Loucy (cell line): ENCODE measurements at regions not wholly inside any gene's neighbourhood (a gene's known extent, or its start where the extent isn't known, plus 50 kb on each side); places are given as distances from the start of the nearest gene placed in this dataset.
A peak's percentile ranks its signal among the peaks of the same experiment; 100 is the strongest.

Source experiments
- H2AFZ ChIP-seq: fragments of 200-600 bp; sonication (generic); 2 replicates; pipeline ENCODE4 v1.6.0; 2016; ENCODE audit warnings: antibody characterized with exemption, mild to moderate bottlenecking, low read length, moderate library complexity
- H3F3A ChIP-seq: fragments of 200-600 bp; 2 replicates; pipeline ENCODE4 v1.6.0; 2016; ENCODE audit warnings: antibody characterized with exemption, low read depth, mild to moderate bottlenecking
- H3K27me3 ChIP-seq: fragments of 200-600 bp; sonication (generic); 2 replicates; pipeline ENCODE4 v1.6.1; 2014; ENCODE audit warnings: low read length, mild to moderate bottlenecking; ENCODE audit not compliant: insufficient read depth, poor library complexity, severe bottlenecking
- H3K36me3 ChIP-seq: fragments of 200-600 bp; sonication (generic); 2 replicates; pipeline ENCODE4 v1.6.1; 2016; ENCODE audit warnings: low read length; ENCODE audit not compliant: insufficient read depth
- H3K4me1 ChIP-seq: fragments of 200-600 bp; sonication (generic); 2 replicates; pipeline ENCODE4 v1.5.1; 2014; ENCODE audit warnings: low read length, mild to moderate bottlenecking; ENCODE audit not compliant: insufficient read depth, poor library complexity, severe bottlenecking
- H3K4me2 ChIP-seq: fragments of 200-600 bp; sonication (generic); 2 replicates; pipeline ENCODE4 v1.6.0; 2014; ENCODE audit warnings: antibody characterized with exemption, low read length, low read depth, mild to moderate bottlenecking; ENCODE audit not compliant: poor library complexity, severe bottlenecking
- H3K4me3 ChIP-seq: fragments of 200-600 bp; sonication (generic); 2 replicates; pipeline ENCODE4 v1.5.1; 2014; ENCODE audit warnings: low read length, mild to moderate bottlenecking, mixed read lengths; ENCODE audit not compliant: poor library complexity, severe bottlenecking
- H3K79me2 ChIP-seq: fragments of 200-600 bp; sonication (generic); 2 replicates; pipeline ENCODE4 v1.6.1; 2014; ENCODE audit warnings: low read length; ENCODE audit not compliant: insufficient read depth
- H3K9ac ChIP-seq: fragments of 200-600 bp; sonication (generic); 2 replicates; pipeline ENCODE4 v1.6.0; 2014; ENCODE audit warnings: mild to moderate bottlenecking, low read depth, low read length, moderate library complexity; ENCODE audit not compliant: poor library complexity, severe bottlenecking
- H3K9me2 ChIP-seq: fragments of 200-600 bp; sonication (generic); replicated peaks from 2 replicates; pipeline ENCODE4 v1.6.1; 2016; ENCODE audit warnings: low read depth, low read length, mixed read lengths
- H3K9me3 ChIP-seq: fragments of 200-600 bp; sonication (generic); 2 replicates; pipeline ENCODE4 v1.6.1; 2014; ENCODE audit warnings: mild to moderate bottlenecking, antibody characterized with exemption, low read length, low read depth; ENCODE audit not compliant: insufficient read depth
- H4K20me1 ChIP-seq: fragments of 200-600 bp; sonication (generic); 2 replicates; pipeline ENCODE4 v1.6.0; 2014; ENCODE audit warnings: antibody characterized with exemption, low read length, mild to moderate bottlenecking; ENCODE audit not compliant: insufficient read depth, poor library complexity, severe bottlenecking
- CTCF ChIP-seq: fragments of 200-600 bp; sonication (generic); conservative IDR thresholded peaks from 2 replicates; pipeline ENCODE4 v1.5.1; 2014; ENCODE audit warnings: mild to moderate bottlenecking, antibody characterized with exemption, low read length
- EZH2phosphoT487 ChIP-seq: fragments of 200-600 bp; IDR thresholded peaks from 2 replicates; pipeline ENCODE4 v1.6.1; 2018; ENCODE audit warnings: antibody characterized with exemption, mild to moderate bottlenecking, moderate library complexity, borderline replicate concordance

GRCh38 chr1:175841738-175842187 lies 98.4 kb upstream of the TNR start:
- Histone ChIP-seq H3K27me3 (no peaks in the 10 kb centered on the region), H3K4me1 (peaks cover 14% of the 10 kb centered on the region), H3K9me2 (no peaks in the 10 kb centered on the region), H4K20me1 (no peaks in the 10 kb centered on the region), H2AFZ (no peak overlapping the region), H3K4me3 (no peak overlapping the region), H3K4me2 (no peak overlapping the region), H3K79me2 (no peaks in the 10 kb centered on the region), H3F3A (no peaks in the 10 kb centered on the region), H3K36me3 (no peaks in the 10 kb centered on the region), H3K9ac (no peak overlapping the region), H3K9me3 (no peaks in the 10 kb centered on the region)
- TF ChIP-seq CTCF: no peak

DNA sequence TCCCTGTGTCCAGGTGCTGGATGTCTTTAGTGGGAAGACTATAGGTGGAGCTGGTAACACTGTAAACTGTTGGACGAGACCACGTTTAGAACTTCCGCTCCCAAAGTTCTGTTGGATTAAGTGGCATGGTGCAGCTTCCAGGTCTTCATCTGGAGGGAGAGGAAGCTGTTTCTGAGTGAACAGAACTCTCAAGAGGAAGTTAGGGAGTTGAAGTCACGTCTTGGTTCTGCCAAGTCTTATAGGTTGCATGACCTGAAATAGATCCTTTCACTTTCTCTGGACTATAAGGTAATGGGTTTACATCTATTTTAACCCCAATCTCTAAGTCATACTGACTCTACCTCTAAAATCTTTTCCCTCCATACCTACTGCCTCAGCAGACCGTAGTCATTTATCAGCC lies 97.4 kb upstream of the TNR start:
- Histone ChIP-seq H3K4me1 (peaks cover 14% of the 10 kb centered on the region), H3K79me2 (no peaks in the 10 kb centered on the region), H3K4me2 (peak overlapping the region; percentile 39), H3K36me3 (no peaks in the 10 kb centered on the region), H3K4me3 (peak overlapping the region; percentile 4), H2AFZ (no peak overlapping the region), H3F3A (no peaks in the 10 kb centered on the region), H3K27me3 (no peaks in the 10 kb centered on the region), H4K20me1 (no peaks in the 10 kb centered on the region), H3K9ac (no peak overlapping the region), H3K9me3 (no peaks in the 10 kb centered on the region), H3K9me2 (no peaks in the 10 kb centered on the region)
- TF ChIP-seq CTCF: no peak
- no peak for TF ChIP-seq EZH2phosphoT487

DNA sequence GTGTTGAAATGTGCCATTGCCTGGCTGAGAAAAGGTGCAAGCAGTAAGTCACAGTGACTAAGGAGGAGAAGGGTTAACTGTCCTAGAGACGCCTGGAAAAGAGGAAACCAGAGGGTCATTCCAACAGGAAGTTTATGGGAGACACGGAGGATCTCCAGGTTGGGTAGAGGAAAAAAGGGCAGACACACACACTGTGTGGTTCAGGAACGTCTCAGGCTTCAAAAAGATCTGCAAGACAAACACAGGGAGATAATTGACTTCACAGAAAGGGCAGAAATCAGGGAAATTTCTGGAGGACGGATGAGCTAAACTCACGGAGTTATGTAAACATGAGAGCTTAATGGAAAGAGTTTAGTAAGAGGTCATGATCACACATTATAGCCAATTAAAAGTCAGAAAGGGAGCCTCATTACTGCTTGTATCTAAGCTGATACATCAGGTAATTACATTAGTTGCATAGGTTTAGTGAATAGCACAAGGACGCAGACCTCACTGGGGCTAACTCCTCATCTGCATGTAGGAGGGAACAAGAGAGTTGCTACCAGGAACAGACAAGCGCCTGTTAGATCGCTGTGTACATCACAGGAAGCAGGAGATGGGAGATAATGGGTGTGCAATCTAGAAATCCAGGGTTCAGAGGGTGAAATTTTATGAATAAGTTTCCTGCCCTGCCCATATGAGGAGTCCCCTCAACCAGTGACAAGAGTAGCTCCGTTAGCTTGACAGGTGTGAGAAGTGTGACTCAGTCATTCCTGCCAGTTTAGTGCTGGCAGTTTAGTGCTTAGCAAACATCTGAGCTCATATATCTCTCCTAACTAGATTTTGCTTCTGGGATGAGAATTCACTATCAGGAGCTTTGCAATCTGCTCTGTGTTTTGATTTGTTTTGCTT lies 96.6 kb upstream of the TNR start:
- Histone ChIP-seq H3K4me1 (peaks cover 14% of the 10 kb centered on the region), H2AFZ (no peak overlapping the region), H3K9ac (no peak overlapping the region), H3K27me3 (no peaks in the 10 kb centered on the region), H3K9me3 (no peaks in the 10 kb centered on the region), H3K4me2 (peak overlapping the region; percentile 39), H3K79me2 (no peaks in the 10 kb centered on the region), H3K36me3 (no peaks in the 10 kb centered on the region), H3K4me3 (peak overlapping the region; percentile 4), H3F3A (no peaks in the 10 kb centered on the region), H3K9me2 (no peaks in the 10 kb centered on the region), H4K20me1 (no peaks in the 10 kb centered on the region)
- no peak for TF ChIP-seq CTCF
- no peak for TF ChIP-seq EZH2phosphoT487
